ENCODE measurements at regions not wholly inside any gene's neighbourhood (a gene's known extent, or its start where the extent isn't known, plus 50 kb on each side); places are given as distances from the start of the nearest gene placed in this dataset.

GRCh38 chrX:98422536-98422935 is 1538.8 kb downstream of the RPA4 start (continued):
- TF ChIP-seq IRF9 (tag; IDR thresholded peaks at IDR 0.05) (no peak), ZNF77 (CRISPR knock-in tag; IDR thresholded peaks at IDR 0.05) (no peak), CTBP1 (IDR thresholded peaks at IDR 0.05; ENCODE audit: borderline replicate concordance) (no peak), E2F1 (CRISPR knock-in tag; IDR thresholded peaks at IDR 0.05) (no peak), SMAD1 (IDR thresholded peaks at IDR 0.05; ENCODE audit: low read depth, low read length, partially characterized antibody) (no peak), LEF1 (IDR thresholded peaks at IDR 0.05) (no peak), PBX2 (CRISPR knock-in tag; IDR thresholded peaks at IDR 0.05; ENCODE audit: low read depth) (no peak), PBX2 (tag; conservative IDR thresholded peaks at IDR 0.05; ENCODE audit: low read depth) (no peak), GABPB2 (CRISPR knock-in tag; conservative IDR thresholded peaks at IDR 0.05) (no peak), CEBPZ (IDR thresholded peaks at IDR 0.05; ENCODE audit: borderline replicate concordance, low read depth, low read length) (no peak), CXXC5 (CRISPR knock-in tag; IDR thresholded peaks at IDR 0.05) (no peak), SMAD3 (CRISPR knock-in tag; conservative IDR thresholded peaks at IDR 0.05) (no peak), GTF2A2 (tag; IDR thresholded peaks at IDR 0.05) (no peak), TCFL5 (CRISPR knock-in tag; conservative IDR thresholded peaks at IDR 0.05) (no peak), TCF7L2 (IDR thresholded peaks at IDR 0.05; ENCODE audit: low read depth, low read length) (no peak), MAFK (IDR thresholded peaks at IDR 0.05; ENCODE audit: low read length) (peak; percentile 56; the same call in 1 of the 2 replicates), MAFG (tag; conservative IDR thresholded peaks at IDR 0.05) (peak; percentile 53), NELFE (IDR thresholded peaks at IDR 0.05; ENCODE audit: insufficient read depth, insufficient read length) (no peak), BCL6 (CRISPR knock-in tag; IDR thresholded peaks at IDR 0.05) (no peak), ZNF316 (IDR thresholded peaks at IDR 0.05) (peak; percentile 66), ZNF41 (CRISPR knock-in tag; conservative IDR thresholded peaks at IDR 0.05) (no peak), TBL1XR1 (IDR thresholded peaks at IDR 0.05; ENCODE audit: low read length in 2 of 2) (no peak), SIN3A (IDR thresholded peaks at IDR 0.05; ENCODE audit: borderline replicate concordance in 2 of 2, control insufficient read depth in 1 of 2, low read depth in 2 of 2, low read length in 2 of 2) (no peak), ZNF589 (CRISPR knock-in tag; IDR thresholded peaks at IDR 0.05; ENCODE audit: low read depth) (no peak)
